ENCODE measurements at regions not wholly inside any gene's neighbourhood (a gene's known extent, or its start where the extent isn't known, plus 50 kb on each side); places are given as distances from the start of the nearest gene placed in this dataset.
"Not testable (repeated sequence)": the region's sequence is repeated elsewhere in the genome, so short reads cannot be mapped to it uniquely, and the experiment has no call there.

DNA sequence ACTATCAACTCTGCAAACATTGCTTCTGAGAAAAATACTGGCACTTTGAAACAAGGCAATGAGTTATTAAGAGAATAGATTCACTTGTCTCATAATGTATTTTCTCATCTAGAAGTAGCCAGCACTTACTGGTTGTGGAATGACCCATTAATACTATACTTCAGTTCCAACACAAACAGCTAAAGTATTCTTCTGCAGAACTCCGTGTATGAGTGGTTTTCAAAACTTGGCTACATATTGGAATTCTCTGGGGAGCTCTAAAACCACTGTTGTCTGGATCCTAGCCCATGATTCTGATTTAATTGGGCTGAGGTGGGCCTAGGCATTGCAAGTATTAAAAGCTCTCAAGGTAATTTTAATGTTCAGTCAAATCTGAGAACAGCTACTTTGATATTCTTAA lies 1416.4 kb upstream of the RAG2 start:
- Histone ChIP-seq H3K36me3 (ENCODE audit: control insufficient read depth, insufficient read depth, low read length) (no peaks in the 10 kb centered on the region), H3K27ac (ENCODE audit: low read depth, low read length) (no peak overlapping the region), H3K27me3 (ENCODE audit: control insufficient read depth, insufficient read depth, low read length) (no peaks in the 10 kb centered on the region), H3K4me3 (ENCODE audit: low read length) (no peak overlapping the region), H3K4me1 (ENCODE audit: control insufficient read depth, insufficient read depth, low read length) (no peaks in the 10 kb centered on the region), H3K9ac (ENCODE audit: low read length) (no peak overlapping the region)

GRCh38 chr11:38013157-38013556 lies 1415.1 kb upstream of the RAG2 start:
- Histone ChIP-seq H3K27ac (ENCODE audit: low read depth, low read length) (no peak overlapping the region), H3K4me3 (ENCODE audit: low read length) (no peak overlapping the region), H3K36me3 (ENCODE audit: control insufficient read depth, insufficient read depth, low read length) (no peaks in the 10 kb centered on the region), H3K9ac (ENCODE audit: low read length) (no peak overlapping the region), H3K4me1 (ENCODE audit: control insufficient read depth, insufficient read depth, low read length) (no peaks in the 10 kb centered on the region), H3K27me3 (ENCODE audit: control insufficient read depth, insufficient read depth, low read length) (no peaks in the 10 kb centered on the region)

DNA sequence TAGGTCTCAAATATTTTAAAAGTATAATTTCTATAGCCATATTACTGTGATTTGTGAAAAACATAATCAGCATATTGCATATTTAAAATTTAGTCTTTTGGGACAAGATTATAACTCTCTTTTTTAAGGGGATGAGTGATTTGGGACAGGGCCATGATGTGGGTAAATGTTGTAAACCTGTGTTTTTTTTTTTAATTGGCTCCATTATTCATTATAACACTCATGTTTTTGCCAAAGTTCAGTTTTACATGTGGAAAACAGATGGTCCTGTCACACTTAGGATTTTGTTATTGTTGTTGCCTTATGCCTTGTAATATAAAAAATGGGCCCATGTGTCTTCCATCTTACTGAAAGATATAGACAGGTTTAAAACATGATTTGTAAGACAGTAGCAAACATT lies 1413.5 kb upstream of the RAG2 start:
- H3K27ac ChIP-seq (ENCODE audit: low read depth, low read length) = no peak overlapping the region
- H3K9ac ChIP-seq (ENCODE audit: low read length) = no peak overlapping the region
- H3K4me3 ChIP-seq (ENCODE audit: low read length) = no peak overlapping the region
- H3K4me1 ChIP-seq (ENCODE audit: control insufficient read depth, insufficient read depth, low read length) = no peaks in the 10 kb centered on the region
- no peaks in the 10 kb centered on the region for H3K36me3 ChIP-seq (ENCODE audit: control insufficient read depth, insufficient read depth, low read length)
- H3K27me3 ChIP-seq (ENCODE audit: control insufficient read depth, insufficient read depth, low read length) = no peaks in the 10 kb centered on the region

- H3K4me3 ChIP-seq (ENCODE audit: low read length) = no peak overlapping the region
- no peak overlapping the region for H3K9ac ChIP-seq (ENCODE audit: low read length)
- H3K27me3 ChIP-seq (ENCODE audit: control insufficient read depth, insufficient read depth, low read length) = no peaks in the 10 kb centered on the region
- H3K36me3 ChIP-seq (ENCODE audit: control insufficient read depth, insufficient read depth, low read length) = no peaks in the 10 kb centered on the region
- H3K27ac ChIP-seq (ENCODE audit: low read depth, low read length) = no peak overlapping the region
- no peaks in the 10 kb centered on the region for H3K4me1 ChIP-seq (ENCODE audit: control insufficient read depth, insufficient read depth, low read length)
These were observed 1411.9 kb upstream of the RAG2 start for GRCh38 chr11:38009932-38010331.

GRCh38 chr11:38006466-38006865 lies 1408.4 kb upstream of the RAG2 start:
- H3K4me1 ChIP-seq (ENCODE audit: control insufficient read depth, insufficient read depth, low read length) = no peaks in the 10 kb centered on the region
- no peak overlapping the region for H3K9ac ChIP-seq (ENCODE audit: low read length)
- no peaks in the 10 kb centered on the region for H3K36me3 ChIP-seq (ENCODE audit: control insufficient read depth, insufficient read depth, low read length)
- no peak overlapping the region for H3K27ac ChIP-seq (ENCODE audit: low read depth, low read length)
- no peaks in the 10 kb centered on the region for H3K27me3 ChIP-seq (ENCODE audit: control insufficient read depth, insufficient read depth, low read length)
- H3K4me3 ChIP-seq (ENCODE audit: low read length) = no peak overlapping the region

- Histone ChIP-seq H3K36me3 (ENCODE audit: control insufficient read depth, insufficient read depth, low read length) (no peaks in the 10 kb centered on the region), H3K4me3 (ENCODE audit: low read length) (no peak overlapping the region), H3K27me3 (ENCODE audit: control insufficient read depth, insufficient read depth, low read length) (no peaks in the 10 kb centered on the region), H3K27ac (ENCODE audit: low read depth, low read length) (no peak overlapping the region), H3K9ac (ENCODE audit: low read length) (no peak overlapping the region), H3K4me1 (ENCODE audit: control insufficient read depth, insufficient read depth, low read length) (no peaks in the 10 kb centered on the region)
These were observed 1407.6 kb upstream of the RAG2 start for GRCh38 chr11:38005597-38005996.

DNA sequence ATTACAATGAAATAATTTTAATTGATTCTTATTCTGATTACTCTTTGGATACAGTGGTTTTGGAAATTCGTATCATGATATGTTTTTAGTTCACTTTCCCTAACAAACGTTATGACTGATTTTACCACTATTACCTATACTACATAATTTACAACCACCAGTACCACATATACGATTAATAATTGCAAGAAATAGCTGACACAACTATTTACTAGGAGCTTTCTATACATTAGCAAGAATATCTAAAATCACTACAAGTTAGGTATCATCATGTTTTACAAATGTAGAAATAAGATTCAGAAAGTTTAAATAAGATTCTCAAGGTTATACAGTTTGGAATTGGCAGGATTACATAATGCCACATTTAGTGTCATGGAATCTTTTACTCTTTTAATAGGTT lies 1401.1 kb upstream of the RAG2 start:
- H3K27me3 ChIP-seq (ENCODE audit: control insufficient read depth, insufficient read depth, low read length) = no peaks in the 10 kb centered on the region
- H3K4me1 ChIP-seq (ENCODE audit: control insufficient read depth, insufficient read depth, low read length) = no peaks in the 10 kb centered on the region
- no peak overlapping the region for H3K9ac ChIP-seq (ENCODE audit: low read length)
- no peak overlapping the region for H3K27ac ChIP-seq (ENCODE audit: low read depth, low read length)
- no peak overlapping the region for H3K4me3 ChIP-seq (ENCODE audit: low read length)
- H3K36me3 ChIP-seq (ENCODE audit: control insufficient read depth, insufficient read depth, low read length) = no peaks in the 10 kb centered on the region

- Histone ChIP-seq H3K9ac (ENCODE audit: low read length) (no peak overlapping the region), H3K4me1 (ENCODE audit: control insufficient read depth, insufficient read depth, low read length) (no peaks in the 10 kb centered on the region), H3K4me3 (ENCODE audit: low read length) (no peak overlapping the region), H3K27me3 (ENCODE audit: control insufficient read depth, insufficient read depth, low read length) (no peaks in the 10 kb centered on the region), H3K27ac (ENCODE audit: low read depth, low read length) (no peak overlapping the region), H3K36me3 (ENCODE audit: control insufficient read depth, insufficient read depth, low read length) (no peaks in the 10 kb centered on the region)
These were observed 1397.8 kb upstream of the RAG2 start for GRCh38 chr11:37995886-37996285.

DNA sequence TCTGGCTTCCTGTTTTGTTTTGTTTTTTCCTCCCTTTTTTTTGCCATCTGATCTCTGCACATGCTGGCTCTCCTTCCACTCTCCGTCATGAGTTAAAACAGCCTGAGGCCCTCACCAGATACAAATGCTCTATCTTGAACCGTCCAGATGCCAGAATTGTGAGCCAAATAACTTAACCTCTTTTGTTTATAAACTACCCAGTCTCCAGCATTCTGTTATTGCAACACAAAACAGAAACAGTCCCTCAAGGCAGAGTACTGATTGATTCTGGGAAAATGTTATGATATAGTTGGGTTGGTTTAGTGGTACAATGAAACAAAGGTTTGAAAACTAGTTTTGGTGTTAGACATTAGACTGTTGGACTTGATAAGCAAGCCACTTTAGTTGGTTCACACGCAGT lies 1390.0 kb upstream of the RAG2 start:
- no peak overlapping the region for H3K27ac ChIP-seq (ENCODE audit: low read depth, low read length)
- H3K9ac ChIP-seq (ENCODE audit: low read length) = no peak overlapping the region
- no peaks in the 10 kb centered on the region for H3K36me3 ChIP-seq (ENCODE audit: control insufficient read depth, insufficient read depth, low read length)
- no peaks in the 10 kb centered on the region for H3K4me1 ChIP-seq (ENCODE audit: control insufficient read depth, insufficient read depth, low read length)
- no peak overlapping the region for H3K4me3 ChIP-seq (ENCODE audit: low read length)
- no peaks in the 10 kb centered on the region for H3K27me3 ChIP-seq (ENCODE audit: control insufficient read depth, insufficient read depth, low read length)

DNA sequence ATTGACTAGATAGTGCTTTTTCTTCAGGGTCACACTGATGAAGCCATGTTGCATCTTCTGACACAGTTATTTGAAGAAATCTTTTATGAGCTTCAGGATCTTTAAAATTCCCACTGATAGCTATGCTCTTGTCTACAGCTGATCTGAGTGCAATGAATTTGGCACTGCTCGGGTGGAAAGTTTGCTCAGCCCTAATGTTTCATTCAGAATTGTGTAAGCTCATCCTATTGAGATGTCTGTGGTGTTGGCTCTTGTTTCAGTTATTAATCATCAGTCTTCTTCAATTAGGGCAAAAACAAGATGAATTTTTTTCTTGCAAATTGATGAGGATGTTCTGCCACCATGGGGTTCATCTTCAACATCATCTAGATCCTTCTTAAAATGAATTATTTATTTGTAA lies 1387.0 kb upstream of the RAG2 start:
- H3K4me1 ChIP-seq (ENCODE audit: control insufficient read depth, insufficient read depth, low read length) = no peaks in the 10 kb centered on the region
- H3K4me3 ChIP-seq (ENCODE audit: low read length) = no peak overlapping the region
- no peaks in the 10 kb centered on the region for H3K27me3 ChIP-seq (ENCODE audit: control insufficient read depth, insufficient read depth, low read length)
- H3K27ac ChIP-seq (ENCODE audit: low read depth, low read length) = no peak overlapping the region
- no peaks in the 10 kb centered on the region for H3K36me3 ChIP-seq (ENCODE audit: control insufficient read depth, insufficient read depth, low read length)
- no peak overlapping the region for H3K9ac ChIP-seq (ENCODE audit: low read length)

DNA sequence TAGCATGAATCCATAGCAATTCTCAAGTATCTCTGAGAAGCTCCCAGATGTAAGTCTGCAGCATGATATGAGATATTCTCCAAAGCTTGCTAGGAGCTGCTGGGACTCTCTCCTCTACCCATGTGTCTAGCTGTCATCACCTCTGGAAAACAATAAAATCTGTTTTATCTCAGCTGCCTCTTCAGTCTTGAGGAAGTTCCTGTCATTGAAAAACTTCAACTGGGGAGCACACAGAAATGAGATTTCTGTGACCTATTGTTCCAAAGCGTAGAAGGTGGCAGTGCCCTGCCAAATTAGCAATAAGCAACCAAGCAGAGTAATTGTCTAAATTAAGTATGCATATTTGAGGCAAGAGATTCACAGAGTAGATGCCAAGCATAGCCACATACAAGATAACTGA lies 1380.6 kb upstream of the RAG2 start:
- H3K36me3 ChIP-seq (ENCODE audit: control insufficient read depth, insufficient read depth, low read length) = no peaks in the 10 kb centered on the region
- H3K4me1 ChIP-seq (ENCODE audit: control insufficient read depth, insufficient read depth, low read length) = no peaks in the 10 kb centered on the region
- no peak overlapping the region for H3K9ac ChIP-seq (ENCODE audit: low read length)
- no peak overlapping the region for H3K4me3 ChIP-seq (ENCODE audit: low read length)
- H3K27ac ChIP-seq (ENCODE audit: low read depth, low read length) = no peak overlapping the region
- no peaks in the 10 kb centered on the region for H3K27me3 ChIP-seq (ENCODE audit: control insufficient read depth, insufficient read depth, low read length)

- Histone ChIP-seq H3K9ac (ENCODE audit: low read length) (no peak overlapping the region), H3K27me3 (ENCODE audit: control insufficient read depth, insufficient read depth, low read length) (no peaks in the 10 kb centered on the region), H3K4me1 (ENCODE audit: control insufficient read depth, insufficient read depth, low read length) (no peaks in the 10 kb centered on the region), H3K4me3 (ENCODE audit: low read length) (no peak overlapping the region), H3K36me3 (ENCODE audit: control insufficient read depth, insufficient read depth, low read length) (no peaks in the 10 kb centered on the region), H3K27ac (ENCODE audit: low read depth, low read length) (no peak overlapping the region)
These were observed 1375.9 kb upstream of the RAG2 start for GRCh38 chr11:37973941-37974340.

DNA sequence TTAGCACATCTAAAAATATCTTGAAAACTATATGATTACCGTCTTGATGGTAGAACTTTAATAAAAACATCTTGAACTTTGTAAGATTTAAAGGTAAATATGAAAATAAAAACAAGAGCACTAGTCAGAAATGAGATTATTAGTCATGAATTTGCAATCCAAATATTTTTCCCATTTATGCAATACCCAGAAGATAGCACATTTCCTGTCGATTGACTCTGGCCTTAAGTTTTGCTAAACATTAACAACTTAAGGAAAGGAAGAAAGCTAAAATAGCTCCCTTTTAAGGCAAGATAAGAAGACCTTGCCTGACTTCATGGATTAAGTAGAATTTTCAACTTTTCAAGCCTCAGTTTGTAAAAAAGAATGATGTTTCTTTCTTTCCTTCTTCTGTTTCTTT lies 1374.7 kb upstream of the RAG2 start:
- Histone ChIP-seq H3K4me3 (ENCODE audit: low read length) (no peak overlapping the region), H3K27me3 (ENCODE audit: control insufficient read depth, insufficient read depth, low read length) (no peaks in the 10 kb centered on the region), H3K9ac (ENCODE audit: low read length) (no peak overlapping the region), H3K36me3 (ENCODE audit: control insufficient read depth, insufficient read depth, low read length) (no peaks in the 10 kb centered on the region), H3K27ac (ENCODE audit: low read depth, low read length) (no peak overlapping the region), H3K4me1 (ENCODE audit: control insufficient read depth, insufficient read depth, low read length) (no peaks in the 10 kb centered on the region)

- H3K27me3 ChIP-seq (ENCODE audit: control insufficient read depth, insufficient read depth, low read length); H3K9ac ChIP-seq (ENCODE audit: low read length); H3K4me3 ChIP-seq (ENCODE audit: low read length); H3K36me3 ChIP-seq (ENCODE audit: control insufficient read depth, insufficient read depth, low read length); H3K27ac ChIP-seq (ENCODE audit: low read depth, low read length); H3K4me1 ChIP-seq (ENCODE audit: control insufficient read depth, insufficient read depth, low read length): not testable (repeated sequence)
These were observed 1371.3 kb upstream of the RAG2 start for GRCh38 chr11:37969336-37969735.
